ENCODE measurements at regions not wholly inside any gene's neighbourhood (a gene's known extent, or its start where the extent isn't known, plus 50 kb on each side); places are given as distances from the start of the nearest gene placed in this dataset.

- TF ChIP-seq EZH2phosphoT487 (IDR thresholded peaks at IDR 0.05; ENCODE audit: low read depth, severe bottlenecking, unreplicated experiment) (no peak), CTCF (IDR thresholded peaks at IDR 0.05; ENCODE audit: poor library complexity) (no peak)
Observed at GRCh38 chr18:73684647-73685046, 463.0 kb downstream of the FBXO15 start.

Measured in hepatocyte (in vitro differentiated cells).